Fibroblast of lung (primary cell): ENCODE measurements at regions not wholly inside any gene's neighbourhood (a gene's known extent, or its start where the extent isn't known, plus 50 kb on each side); places are given as distances from the start of the nearest gene placed in this dataset.

ENCODE experiments used
- DNase-seq, 2 donors: peaks; one replicate each; pipeline versions ENCODE4 v3.0.0 to v3.0.0-alpha.2; 2010; ENCODE audit warnings: low read depth in 2 of 2
- H2AFZ ChIP-seq: 2 replicates; pipeline ENCODE4 v1.5.1; 2012; ENCODE audit warnings: low read length, control low read depth, inconsistent platforms
- H3K27ac ChIP-seq: 2 replicates; pipeline ENCODE4 v1.5.1; 2011; ENCODE audit warnings: low read length, control low read depth; ENCODE audit not compliant: insufficient read depth
- H3K27me3 ChIP-seq: 2 replicates; pipeline ENCODE4 v1.5.1; 2011; ENCODE audit warnings: mild to moderate bottlenecking, low read length; ENCODE audit not compliant: control insufficient read depth, insufficient read depth
- H3K36me3 ChIP-seq: 2 replicates; pipeline ENCODE4 v1.5.1; 2011; ENCODE audit warnings: low read length; ENCODE audit not compliant: control insufficient read depth, insufficient read depth
- H3K4me1 ChIP-seq: 2 replicates; pipeline ENCODE4 v1.5.1; 2011; ENCODE audit warnings: low read length; ENCODE audit not compliant: control insufficient read depth, insufficient read depth; ENCODE audit errors: extremely low read depth
- H3K4me2 ChIP-seq: 2 replicates; pipeline ENCODE4 v1.5.1; 2011; ENCODE audit warnings: low read length, control low read depth; ENCODE audit not compliant: insufficient read depth; ENCODE audit errors: extremely low read depth
- H3K4me3 ChIP-seq, 4 experiments: fragments of 200-600 bp in 1 of 4; sonication (generic) in 1 of 4; replicated peaks in 1 of 4; 2 replicates each; pipeline ENCODE4 v1.5.1; 2011 to 2016; ENCODE audit warnings: low read length in 4 of 4, low read depth in 3 of 4, mild to moderate bottlenecking in 3 of 4, control low read depth in 2 of 4, inconsistent platforms in 1 of 4, mixed read lengths in 1 of 4; ENCODE audit not compliant: insufficient read depth in 1 of 4; ENCODE audit errors: control extremely low read depth in 1 of 4
- H3K79me2 ChIP-seq: 2 replicates; pipeline ENCODE4 v1.5.1; 2012; ENCODE audit warnings: mild to moderate bottlenecking, low read length, inconsistent platforms; ENCODE audit not compliant: control insufficient read depth, insufficient read depth
- H3K9ac ChIP-seq: 2 replicates; pipeline ENCODE4 v1.5.1; 2011; ENCODE audit warnings: mild to moderate bottlenecking, low read length, control low read depth; ENCODE audit not compliant: insufficient read depth
- H3K9me3 ChIP-seq: 2 replicates; pipeline ENCODE4 v1.5.1; 2012; ENCODE audit warnings: low read depth, low read length; ENCODE audit not compliant: control insufficient read depth, insufficient read depth
- H4K20me1 ChIP-seq: 2 replicates; pipeline ENCODE4 v1.5.1; 2011; ENCODE audit warnings: low read length; ENCODE audit not compliant: control insufficient read depth, insufficient read depth; ENCODE audit errors: extremely low read depth
- EZH2 ChIP-seq: IDR thresholded peaks from 2 replicates; pipeline ENCODE4 v1.5.1; 2012; ENCODE audit warnings: low read length, control low read depth, mild to moderate bottlenecking; ENCODE audit errors: missing control alignments
- TF ChIP-seq, protein P1 (sequence below), 2 donors: IDR thresholded peaks in 1 of 2; conservative IDR thresholded peaks in 1 of 2; 1 replicate in 1 of 2; 2 replicates in 1 of 2; pipeline ENCODE4 v1.5.1; 2011 to 2012; ENCODE audit warnings: low read length in 2 of 2, control low read depth in 1 of 2, inconsistent platforms in 1 of 2, low read depth in 1 of 2, mild to moderate bottlenecking in 1 of 2

DNA sequence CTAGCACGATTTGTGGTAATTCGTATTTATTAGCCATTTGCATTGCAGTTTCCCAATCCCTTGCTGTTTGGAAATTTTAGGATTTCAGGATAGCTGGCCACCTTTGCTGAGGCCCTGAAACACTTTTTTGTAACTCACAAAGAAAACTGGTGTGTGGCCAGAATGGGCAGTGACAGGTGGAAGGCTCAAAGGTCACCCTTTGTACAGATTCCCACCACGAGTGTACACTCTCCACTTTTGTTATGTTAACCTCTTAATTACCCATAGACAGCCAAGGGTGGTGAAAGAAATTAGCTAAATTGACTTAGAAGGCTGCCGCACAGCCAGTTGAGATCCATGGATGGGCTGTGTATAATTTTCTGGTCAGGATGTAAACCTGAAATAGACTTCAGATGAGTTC, 109.7 kb upstream of the ARX start:
- Histone ChIP-seq H3K27ac (no peak overlapping the region), H4K20me1 (no peaks in the 10 kb centered on the region), H3K27me3 (no peaks in the 10 kb centered on the region), H3K4me3 (no peak overlapping the region), H3K4me2 (no peak overlapping the region), H3K36me3 (no peaks in the 10 kb centered on the region), H3K79me2 (no peaks in the 10 kb centered on the region), H2AFZ (no peak overlapping the region), H3K9ac (no peak overlapping the region), H3K9me3 (no peaks in the 10 kb centered on the region), H3K4me1 (no peaks in the 10 kb centered on the region)
- no peak for DNase-seq
- TF ChIP-seq, protein P1, sequence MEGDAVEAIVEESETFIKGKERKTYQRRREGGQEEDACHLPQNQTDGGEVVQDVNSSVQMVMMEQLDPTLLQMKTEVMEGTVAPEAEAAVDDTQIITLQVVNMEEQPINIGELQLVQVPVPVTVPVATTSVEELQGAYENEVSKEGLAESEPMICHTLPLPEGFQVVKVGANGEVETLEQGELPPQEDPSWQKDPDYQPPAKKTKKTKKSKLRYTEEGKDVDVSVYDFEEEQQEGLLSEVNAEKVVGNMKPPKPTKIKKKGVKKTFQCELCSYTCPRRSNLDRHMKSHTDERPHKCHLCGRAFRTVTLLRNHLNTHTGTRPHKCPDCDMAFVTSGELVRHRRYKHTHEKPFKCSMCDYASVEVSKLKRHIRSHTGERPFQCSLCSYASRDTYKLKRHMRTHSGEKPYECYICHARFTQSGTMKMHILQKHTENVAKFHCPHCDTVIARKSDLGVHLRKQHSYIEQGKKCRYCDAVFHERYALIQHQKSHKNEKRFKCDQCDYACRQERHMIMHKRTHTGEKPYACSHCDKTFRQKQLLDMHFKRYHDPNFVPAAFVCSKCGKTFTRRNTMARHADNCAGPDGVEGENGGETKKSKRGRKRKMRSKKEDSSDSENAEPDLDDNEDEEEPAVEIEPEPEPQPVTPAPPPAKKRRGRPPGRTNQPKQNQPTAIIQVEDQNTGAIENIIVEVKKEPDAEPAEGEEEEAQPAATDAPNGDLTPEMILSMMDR (conservative IDR thresholded peaks at IDR 0.05 in 1 of 2, IDR thresholded peaks at IDR 0.05 in 1 of 2; ENCODE audit: low read depth in 1 of 2, low read length in 2 of 2): no peak
- TF ChIP-seq EZH2: no peak

DNA sequence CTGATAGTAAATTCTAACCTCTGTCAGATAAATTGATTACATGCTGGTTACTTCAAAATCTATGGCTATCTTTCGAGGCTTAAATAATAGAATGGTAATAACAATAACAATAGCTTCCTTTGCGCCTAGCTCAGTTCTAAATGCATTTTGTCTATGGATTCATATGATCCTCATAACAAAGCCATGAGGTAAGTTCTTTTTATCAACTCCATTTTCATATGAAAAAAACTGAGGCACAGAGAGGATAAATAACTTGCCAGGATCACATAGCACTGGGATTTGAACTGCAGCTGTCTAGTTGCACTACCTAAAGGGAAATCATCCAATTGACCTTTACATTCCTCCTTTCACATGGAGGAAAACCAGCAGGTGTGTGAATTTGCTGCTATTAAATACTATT, 108.6 kb upstream of the ARX start:
- TF ChIP-seq, protein P1 (conservative IDR thresholded peaks at IDR 0.05 in 1 of 2, IDR thresholded peaks at IDR 0.05 in 1 of 2; ENCODE audit: low read depth in 1 of 2, low read length in 2 of 2): no peak
- no peak for TF ChIP-seq EZH2
- Histone ChIP-seq H3K9me3 (no peaks in the 10 kb centered on the region), H3K4me1 (no peaks in the 10 kb centered on the region)

DNA sequence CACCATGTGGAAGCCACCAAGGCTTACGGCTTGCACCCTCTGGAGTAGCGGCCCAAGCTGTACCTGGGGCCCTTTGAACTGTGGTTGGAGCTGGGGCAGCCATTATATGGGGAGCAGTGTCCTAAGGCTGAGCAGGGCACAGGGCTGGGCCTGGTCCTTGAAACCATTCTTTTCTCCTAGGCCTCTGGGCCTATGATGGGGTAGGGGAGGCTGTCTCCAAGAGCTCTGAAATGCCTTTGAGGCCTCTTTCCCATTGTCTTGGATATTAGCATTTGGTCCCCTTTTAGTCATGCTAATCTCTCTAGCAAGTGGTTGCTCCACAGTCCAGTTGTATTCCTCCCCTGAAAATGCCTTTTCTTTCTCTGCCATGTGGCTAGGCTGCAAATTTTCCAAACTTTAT, 96.4 kb upstream of the ARX start:
- H3K79me2 ChIP-seq: no peaks in the 10 kb centered on the region
- DNase-seq: no peak
- H3K27me3 ChIP-seq: no peaks in the 10 kb centered on the region
- TF ChIP-seq, protein P1 (conservative IDR thresholded peaks at IDR 0.05 in 1 of 2, IDR thresholded peaks at IDR 0.05 in 1 of 2; ENCODE audit: low read depth in 1 of 2, low read length in 2 of 2): no peak
- no peak for TF ChIP-seq EZH2
- H3K27ac ChIP-seq: no peak overlapping the region
- no peaks in the 10 kb centered on the region for H3K9me3 ChIP-seq
- no peaks in the 10 kb centered on the region for H3K36me3 ChIP-seq
- no peak overlapping the region for H2AFZ ChIP-seq
- no peak overlapping the region for H3K4me3 ChIP-seq
- no peaks in the 10 kb centered on the region for H4K20me1 ChIP-seq
- no peaks in the 10 kb centered on the region for H3K4me1 ChIP-seq
- no peak overlapping the region for H3K9ac ChIP-seq
- H3K4me2 ChIP-seq: no peak overlapping the region

More for the DNA sequence above, 108.6 kb upstream of the ARX start:
- H3K27me3 ChIP-seq: no peaks in the 10 kb centered on the region
- H3K79me2 ChIP-seq: no peaks in the 10 kb centered on the region
- DNase-seq: no peak
- H2AFZ ChIP-seq: no peak overlapping the region
- H3K36me3 ChIP-seq: no peaks in the 10 kb centered on the region
- no peaks in the 10 kb centered on the region for H4K20me1 ChIP-seq
- no peak overlapping the region for H3K4me3 ChIP-seq
- no peak overlapping the region for H3K27ac ChIP-seq
- H3K9ac ChIP-seq: no peak overlapping the region
- H3K4me2 ChIP-seq: no peak overlapping the region
